ENCODE measurements at regions not wholly inside any gene's neighbourhood (a gene's known extent, or its start where the extent isn't known, plus 50 kb on each side); places are given as distances from the start of the nearest gene placed in this dataset.

GRCh38 chr22:47556473-47556872 is 794.0 kb downstream of the TBC1D22A start:
- Histone ChIP-seq H3K9me3 (ENCODE audit: control extremely low read depth in 1 of 3, control insufficient read depth in 2 of 3, insufficient read depth in 1 of 3, low read length in 2 of 3) (no peaks in the 10 kb centered on the region), H4K20me1 (ENCODE audit: control insufficient read depth, insufficient read depth, low read length, poor library complexity, severe bottlenecking) (no peaks in the 10 kb centered on the region), H3K27ac (ENCODE audit: low read length in 2 of 2) (no peak overlapping the region), H2AFZ (ENCODE audit: insufficient read depth, low read depth, low read length, poor library complexity, severe bottlenecking) (no peak overlapping the region), H3K79me2 (ENCODE audit: control insufficient read depth, insufficient read depth, low read length) (no peaks in the 10 kb centered on the region), H3K4me3 (ENCODE audit: control extremely low read depth in 1 of 5, extremely low read depth in 1 of 5, insufficient read depth in 1 of 5, low read depth in 2 of 5, low read length in 4 of 5) (no peak overlapping the region), H3K4me1 (ENCODE audit: control insufficient read depth in 2 of 2, insufficient read depth in 2 of 2, low read length in 2 of 2) (no peaks in the 10 kb centered on the region), H3K36me3 (replicated peaks in 1 of 2; ENCODE audit: control extremely low read depth in 1 of 2, control insufficient read depth in 1 of 2, extremely low read depth in 1 of 2, insufficient read depth in 2 of 2, low read length in 1 of 2) (no peaks in the 10 kb centered on the region), H3K9ac (ENCODE audit: low read length) (no peak overlapping the region), H3K27me3 (replicated peaks in 1 of 4; ENCODE audit: control extremely low read depth in 1 of 4, control insufficient read depth in 3 of 4, insufficient read depth in 4 of 4, low read length in 3 of 4) (no peaks in the 10 kb centered on the region), H3K4me2 (replicated peaks; ENCODE audit: low read depth, low read length, poor library complexity, severe bottlenecking) (no peak overlapping the region)
- no peaks in the 10 kb centered on the region for H3K4me1 Mint-ChIP-seq
- CTCF ChIA-PET = no interaction called here
- POLR2A ChIA-PET = no interaction called here
- no peak overlapping the region for H3K27ac Mint-ChIP-seq
- 91% methylated on average over 2 of the region's 8 CpGs for WGBS (ENCODE audit: insufficient coverage)
- TF ChIP-seq CTCF (IDR thresholded peaks at IDR 0.05) = no peak
- no peak for TF ChIP-seq EZH2 (IDR thresholded peaks at IDR 0.05; ENCODE audit: borderline replicate concordance, insufficient read depth, low read depth, low read length, poor library complexity, severe bottlenecking)
- H3K4me3 Mint-ChIP-seq = no peak overlapping the region
- intact Hi-C loops (cut with micrococcal nuclease) = no loop called here
- DNase-seq (no peak), ATAC-seq (ENCODE audit: low read depth) (no peak)
- H3K9me3 Mint-ChIP-seq (ENCODE audit: insufficient read depth) = no peaks in the 10 kb centered on the region
- no peaks in the 10 kb centered on the region for H3K27me3 Mint-ChIP-seq

DNA sequence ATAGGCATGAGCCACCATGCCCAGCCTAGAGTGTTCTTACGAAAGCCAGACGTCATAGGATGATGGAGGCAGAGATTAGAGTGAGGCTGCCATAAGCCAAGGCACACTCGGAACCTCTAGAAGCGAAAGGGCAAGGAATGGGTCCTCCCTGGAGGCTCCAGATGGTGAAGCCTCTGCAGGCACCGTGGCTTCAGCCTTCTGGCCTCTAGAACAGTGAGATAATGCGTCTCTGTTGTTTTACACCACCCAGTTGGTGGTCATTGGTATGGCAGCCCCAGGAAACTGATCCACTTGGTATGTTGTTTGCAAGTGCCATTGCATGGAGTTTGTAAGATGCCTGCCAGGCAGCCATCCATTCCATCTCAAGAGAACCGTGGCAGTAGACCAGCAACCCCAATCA is 791.0 kb downstream of the TBC1D22A start:
- ChIA-PET CTCF (no interaction called here), POLR2A (no interaction called here)

More for the DNA sequence above, 791.0 kb downstream of the TBC1D22A start:
- Histone ChIP-seq H3K36me3 (replicated peaks in 1 of 2; ENCODE audit: control extremely low read depth in 1 of 2, control insufficient read depth in 1 of 2, extremely low read depth in 1 of 2, insufficient read depth in 2 of 2, low read length in 1 of 2) (no peaks in the 10 kb centered on the region), H3K4me3 (ENCODE audit: control extremely low read depth in 1 of 5, extremely low read depth in 1 of 5, insufficient read depth in 1 of 5, low read depth in 2 of 5, low read length in 4 of 5) (no peak overlapping the region), H3K79me2 (ENCODE audit: control insufficient read depth, insufficient read depth, low read length) (no peaks in the 10 kb centered on the region), H2AFZ (ENCODE audit: insufficient read depth, low read depth, low read length, poor library complexity, severe bottlenecking) (no peak overlapping the region), H3K9me3 (ENCODE audit: control extremely low read depth in 1 of 3, control insufficient read depth in 2 of 3, insufficient read depth in 1 of 3, low read length in 2 of 3) (peaks cover 0 to 4% (median 0%) of the 10 kb centered on the region in 3 donors), H3K9ac (ENCODE audit: low read length) (no peak overlapping the region), H4K20me1 (ENCODE audit: control insufficient read depth, insufficient read depth, low read length, poor library complexity, severe bottlenecking) (no peaks in the 10 kb centered on the region), H3K27me3 (replicated peaks in 1 of 4; ENCODE audit: control extremely low read depth in 1 of 4, control insufficient read depth in 3 of 4, insufficient read depth in 4 of 4, low read length in 3 of 4) (no peaks in the 10 kb centered on the region), H3K4me2 (replicated peaks; ENCODE audit: low read depth, low read length, poor library complexity, severe bottlenecking) (no peak overlapping the region), H3K27ac (ENCODE audit: low read length in 2 of 2) (no peak overlapping the region), H3K4me1 (ENCODE audit: control insufficient read depth in 2 of 2, insufficient read depth in 2 of 2, low read length in 2 of 2) (no peaks in the 10 kb centered on the region)
- DNase-seq (no peak), ATAC-seq (ENCODE audit: low read depth) (no peak)
- H3K27ac Mint-ChIP-seq = no peak overlapping the region
- H3K4me3 Mint-ChIP-seq = no peak overlapping the region
- 74% methylated on average over 7 of the region's 7 CpGs for WGBS (ENCODE audit: insufficient coverage)
- H3K9me3 Mint-ChIP-seq (ENCODE audit: insufficient read depth) = no peaks in the 10 kb centered on the region
- no peaks in the 10 kb centered on the region for H3K4me1 Mint-ChIP-seq
- H3K27me3 Mint-ChIP-seq = no peaks in the 10 kb centered on the region
- intact Hi-C loops (cut with micrococcal nuclease) = no loop called here
- no peak for TF ChIP-seq EZH2 (IDR thresholded peaks at IDR 0.05; ENCODE audit: borderline replicate concordance, insufficient read depth, low read depth, low read length, poor library complexity, severe bottlenecking)
- no peak for TF ChIP-seq CTCF (IDR thresholded peaks at IDR 0.05)
